Small intestine (tissue), 7 donors: ENCODE measurements at regions not wholly inside any gene's neighbourhood (a gene's known extent, or its start where the extent isn't known, plus 50 kb on each side); places are given as distances from the start of the nearest gene placed in this dataset.

Experiments used
- DNase-seq, 2 donors: peaks; one replicate each; pipeline versions ENCODE4 v3.0.0 to v3.0.0-alpha.2; 2013
- FAIRE-seq: peaks from 2 replicates; lab custom pipeline; 2012; peaks lifted over from hg19 to GRCh38; lab: Jason Lieb, UNC
- H3K27ac ChIP-seq, 3 donors: one replicate each; pipeline ENCODE4 v1.5.1; 2013; ENCODE audit warnings: low read length in 2 of 3, mild to moderate bottlenecking in 2 of 3, control low read depth in 1 of 3, inconsistent platforms in 1 of 3, low read depth in 1 of 3, moderate library complexity in 1 of 3
- H3K27me3 ChIP-seq, 3 donors: one replicate each; pipeline ENCODE4 v1.6.1; 2013; ENCODE audit warnings: low read length in 3 of 3, inconsistent platforms in 1 of 3; ENCODE audit not compliant: control insufficient read depth in 3 of 3, insufficient read depth in 3 of 3
- H3K36me3 ChIP-seq, 3 donors: one replicate each; pipeline ENCODE4 v1.6.1; 2013; ENCODE audit warnings: low read length in 3 of 3, inconsistent platforms in 1 of 3, low read depth in 1 of 3, mild to moderate bottlenecking in 1 of 3, moderate library complexity in 1 of 3; ENCODE audit not compliant: control insufficient read depth in 3 of 3, insufficient read depth in 2 of 3
- H3K4me1 ChIP-seq, 3 donors: one replicate each; pipeline ENCODE4 v1.6.1; 2013; ENCODE audit warnings: low read length in 2 of 3, inconsistent platforms in 1 of 3, low read depth in 1 of 3, mild to moderate bottlenecking in 1 of 3, moderate library complexity in 1 of 3; ENCODE audit not compliant: control insufficient read depth in 3 of 3, insufficient read depth in 2 of 3
- H3K4me3 ChIP-seq, 3 donors: one replicate each; pipeline ENCODE4 v1.5.1; 2013; ENCODE audit warnings: low read length in 3 of 3, control low read depth in 1 of 3, inconsistent platforms in 1 of 3, low read depth in 1 of 3, mild to moderate bottlenecking in 1 of 3, moderate library complexity in 1 of 3
- H3K9me3 ChIP-seq, 2 donors: one replicate each; pipeline ENCODE4 v1.6.1; 2013; ENCODE audit warnings: low read depth in 1 of 2, low read length in 1 of 2; ENCODE audit not compliant: control insufficient read depth in 2 of 2, insufficient read depth in 1 of 2
- WGBS, 3 donors: extraction: QIAGEN DNeasy Blood & Tissue Kit; methylation state at CpG; one replicate each; pipeline ENCODE4 v1.1.7; 2013; 5-methylcytosine and 5-hydroxymethylcytosine counted together
- donor health status: healthy with polysubstance abuse.
- donor health status: control.
- donor health status: control.
- donor health status: Bipolar disorder and iron deficiency.
- donor health status: healthy.

- no peaks in the 10 kb centered on the region for H3K27me3 ChIP-seq
- no peak overlapping the region for H3K4me3 ChIP-seq
- FAIRE-seq (no peak), DNase-seq (no peak)
- peaks cover 0 to 3% of the 10 kb centered on the region in 2 donors for H3K9me3 ChIP-seq
- H3K27ac ChIP-seq, result no peak overlapping the region
- H3K36me3 ChIP-seq, result no peaks in the 10 kb centered on the region
- 69 to 79% (median 75%) methylated on average over 4 of the region's 4 CpGs for WGBS, 3 donors
- H3K4me1 ChIP-seq, result peaks cover 0 to 25% (median 5%) of the 10 kb centered on the region in 3 donors
Observed at GRCh38 chr6:147711476-147711875, 203.0 kb downstream of the SAMD5 start.

GRCh38 chr6:147712841-147713240, 204.4 kb downstream of the SAMD5 start:
- no peaks in the 10 kb centered on the region for H3K36me3 ChIP-seq
- no peaks in the 10 kb centered on the region for H3K27me3 ChIP-seq
- DNase-seq (no peak), FAIRE-seq (no peak)
- no peak overlapping the region for H3K4me3 ChIP-seq
- peaks cover 0 to 3% of the 10 kb centered on the region in 2 donors for H3K9me3 ChIP-seq
- H3K4me1 ChIP-seq, result peaks cover 0 to 16% (median 5%) of the 10 kb centered on the region in 3 donors
- WGBS, 3 donors, result 85 to 92% (median 89%) methylated on average over 2 of the region's 2 CpGs
- no peak overlapping the region for H3K27ac ChIP-seq

- DNase-seq (no peak), FAIRE-seq (no peak)
- H3K9me3 ChIP-seq, result peaks cover 0 to 3% of the 10 kb centered on the region in 2 donors
- H3K27me3 ChIP-seq, result no peaks in the 10 kb centered on the region
- no peak overlapping the region for H3K27ac ChIP-seq
- no peaks in the 10 kb centered on the region for H3K36me3 ChIP-seq
- peaks cover 0 to under 1% (median 0%) of the 10 kb centered on the region in 3 donors for H3K4me1 ChIP-seq
- H3K4me3 ChIP-seq, result no peak overlapping the region
- WGBS, 3 donors, result 91 to 95% (median 91%) methylated on average over 5 of the region's 5 CpGs
Observed at GRCh38 chr6:147715035-147715434, 206.5 kb downstream of the SAMD5 start.

DNA sequence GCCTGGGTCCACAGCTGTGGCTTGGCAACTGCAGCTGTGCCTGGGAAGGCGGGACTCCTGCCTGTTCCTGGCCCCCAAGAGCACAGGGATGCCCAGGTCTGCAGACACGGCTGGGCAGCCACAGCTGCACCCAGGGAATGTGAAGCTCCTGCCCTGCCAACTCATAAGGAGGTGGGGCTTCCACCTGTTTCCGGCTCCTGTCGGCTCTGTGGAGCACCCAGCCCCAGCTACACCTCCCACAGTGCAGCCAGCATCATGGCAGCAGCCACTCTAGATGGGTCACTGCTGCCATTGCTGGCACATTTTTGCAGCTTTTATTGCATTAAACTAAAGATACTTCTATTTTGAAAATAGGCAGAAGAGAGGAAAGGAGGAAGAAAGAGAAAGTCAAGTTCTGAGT, 207.9 kb downstream of the SAMD5 start:
- FAIRE-seq (no peak), DNase-seq (no peak)
- Histone ChIP-seq H3K27me3 (no peaks in the 10 kb centered on the region), H3K4me3 (no peak overlapping the region), H3K36me3 (no peaks in the 10 kb centered on the region), H3K4me1 (no peaks in the 10 kb centered on the region), H3K27ac (no peak overlapping the region), H3K9me3 (peaks cover 0 to 3% of the 10 kb centered on the region in 2 donors)
- WGBS, 3 donors, result 55 to 84% (median 61%) methylated on average over 4 of the region's 4 CpGs

GRCh38 chr6:147717991-147718390, 209.5 kb downstream of the SAMD5 start:
- 73 to 81% (median 81%) methylated on average over 5 of the region's 5 CpGs for WGBS, 3 donors
- Histone ChIP-seq H3K36me3 (no peaks in the 10 kb centered on the region), H3K9me3 (peaks cover 0 to 6% of the 10 kb centered on the region in 2 donors), H3K27me3 (no peaks in the 10 kb centered on the region), H3K4me1 (no peaks in the 10 kb centered on the region), H3K27ac (no peak overlapping the region), H3K4me3 (no peak overlapping the region)
- no peak for FAIRE-seq
- no peak for DNase-seq

- 88 to 91% (median 90%) methylated on average over 4 of the region's 4 CpGs for WGBS, 3 donors
- Histone ChIP-seq H3K27ac (no peak overlapping the region), H3K4me1 (no peaks in the 10 kb centered on the region), H3K27me3 (no peaks in the 10 kb centered on the region), H3K9me3 (peaks cover 0 to 9% of the 10 kb centered on the region in 2 donors), H3K36me3 (no peaks in the 10 kb centered on the region), H3K4me3 (no peak overlapping the region)
- no peak for FAIRE-seq
- DNase-seq, result no peak
Observed at GRCh38 chr6:147722158-147722557, 213.7 kb downstream of the SAMD5 start.

DNA sequence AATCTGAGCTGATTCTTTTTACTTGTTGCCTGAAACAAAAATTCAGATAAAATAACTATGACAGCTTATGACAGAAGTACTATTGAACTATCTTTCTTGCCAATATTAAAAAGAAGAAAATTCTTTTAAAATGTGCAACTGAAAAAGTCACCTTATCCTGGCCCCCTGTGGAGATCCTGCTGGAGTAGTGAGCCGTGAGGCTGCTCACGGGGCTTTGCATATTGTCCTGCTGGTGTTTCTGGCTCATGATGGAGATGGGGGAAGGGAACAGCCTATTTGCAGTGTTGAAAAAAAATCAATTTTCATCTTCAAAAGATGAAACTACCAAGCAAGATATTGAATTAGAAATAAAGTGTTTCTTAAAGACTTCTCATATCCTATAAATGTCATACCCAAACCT, 216.0 kb downstream of the SAMD5 start:
- Histone ChIP-seq H3K27ac (no peak overlapping the region), H3K27me3 (no peaks in the 10 kb centered on the region), H3K4me1 (no peaks in the 10 kb centered on the region), H3K36me3 (no peaks in the 10 kb centered on the region), H3K4me3 (no peak overlapping the region), H3K9me3 (peaks cover 0 to 12% of the 10 kb centered on the region in 2 donors)
- WGBS, 3 donors, result 92 to 98% (median 93%) methylated on average over 2 of the region's 2 CpGs
- DNase-seq (no peak), FAIRE-seq (no peak)

DNA sequence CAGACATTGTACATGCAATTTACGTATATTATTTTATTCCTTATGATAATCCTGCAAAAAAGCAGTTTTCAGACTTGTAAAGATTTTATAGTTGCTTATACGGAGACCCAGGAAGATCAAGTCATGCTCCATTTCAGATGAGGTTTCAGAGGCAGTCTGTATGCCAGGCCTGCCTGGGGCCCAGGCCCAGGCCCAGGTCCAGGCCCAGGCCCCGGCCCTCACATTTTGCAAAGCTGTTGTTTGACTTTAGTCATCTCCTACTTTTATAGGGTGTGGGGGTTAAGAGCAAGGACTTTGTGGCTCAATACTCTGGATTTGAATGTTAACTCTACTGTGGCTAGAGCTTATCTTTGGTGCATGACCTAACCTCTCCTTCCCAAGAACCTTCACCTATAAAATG, 217.9 kb downstream of the SAMD5 start:
- Histone ChIP-seq H3K36me3 (no peaks in the 10 kb centered on the region), H3K27ac (no peak overlapping the region), H3K9me3 (peaks cover 0 to 12% of the 10 kb centered on the region in 2 donors), H3K27me3 (no peaks in the 10 kb centered on the region), H3K4me3 (no peak overlapping the region), H3K4me1 (peaks cover 0 to 9% (median 0%) of the 10 kb centered on the region in 3 donors)
- DNase-seq (no peak), FAIRE-seq (no peak)
- 88 to 93% (median 90%) methylated on average over 3 of the region's 3 CpGs for WGBS, 3 donors

GRCh38 chr6:147728903-147729302, 220.4 kb downstream of the SAMD5 start:
- H3K9me3 ChIP-seq, result peaks cover 0 to 3% of the 10 kb centered on the region in 2 donors
- H3K27me3 ChIP-seq, result no peaks in the 10 kb centered on the region
- FAIRE-seq (no peak), DNase-seq (no peak)
- H3K4me1 ChIP-seq, result peaks cover 0 to 9% (median 0%) of the 10 kb centered on the region in 3 donors
- H3K36me3 ChIP-seq, result no peaks in the 10 kb centered on the region
- H3K4me3 ChIP-seq, result no peak overlapping the region
- no peak overlapping the region for H3K27ac ChIP-seq
- WGBS, 3 donors, result 64 to 72% (median 65%) methylated on average over 4 of the region's 4 CpGs
